Endothelial cell (in vitro differentiated cells): ENCODE measurements at regions not wholly inside any gene's neighbourhood (a gene's known extent, or its start where the extent isn't known, plus 50 kb on each side); places are given as distances from the start of the nearest gene placed in this dataset.

Experiments
- DNase-seq: peaks from one replicate; pipeline ENCODE4 v3.0.0; 2021; ENCODE audit warnings: low spot score
- H3K27ac Mint-ChIP-seq: one replicate; pipeline ENCODE4 v1.8.0; 2021; ENCODE audit warnings: mixed read lengths, inconsistent platforms; ENCODE audit not compliant: unreplicated experiment
- H3K27me3 Mint-ChIP-seq: one replicate; pipeline ENCODE4 v1.8.0; 2021; ENCODE audit warnings: mild to moderate bottlenecking, moderate library complexity, mixed read lengths, inconsistent platforms; ENCODE audit not compliant: unreplicated experiment
- H3K36me3 Mint-ChIP-seq: one replicate; pipeline ENCODE4 v1.8.0; 2021; ENCODE audit warnings: mild to moderate bottlenecking, low read depth, mixed read lengths, inconsistent platforms; ENCODE audit not compliant: unreplicated experiment
- H3K4me1 Mint-ChIP-seq: one replicate; pipeline ENCODE4 v1.8.0; 2021; ENCODE audit warnings: mild to moderate bottlenecking, mixed read lengths, inconsistent platforms; ENCODE audit not compliant: unreplicated experiment
- H3K4me3 Mint-ChIP-seq: one replicate; pipeline ENCODE4 v1.8.0; 2021; ENCODE audit warnings: mild to moderate bottlenecking, mixed read lengths, inconsistent platforms; ENCODE audit not compliant: unreplicated experiment
- H3K9me3 Mint-ChIP-seq: one replicate; pipeline ENCODE4 v1.8.0; 2021; ENCODE audit warnings: mixed read lengths, inconsistent platforms; ENCODE audit not compliant: unreplicated experiment
- CTCF ChIP-seq: fragments of 200-600 bp; sonication (generic); IDR thresholded peaks from one replicate; pipeline ENCODE4 v1.5.0; 2021; ENCODE audit warnings: antibody characterized with exemption; ENCODE audit not compliant: unreplicated experiment

- no peak for TF ChIP-seq CTCF
- H3K4me1 Mint-ChIP-seq = peaks cover 7% of the 10 kb centered on the region
- no peak for DNase-seq
- no peaks in the 10 kb centered on the region for H3K9me3 Mint-ChIP-seq
- no peaks in the 10 kb centered on the region for H3K36me3 Mint-ChIP-seq
- H3K27ac Mint-ChIP-seq = no peak overlapping the region
- no peak overlapping the region for H3K4me3 Mint-ChIP-seq
- no peaks in the 10 kb centered on the region for H3K27me3 Mint-ChIP-seq
Measured at GRCh38 chr7:13708670-13709069, 280.8 kb downstream of the ETV1 start.

GRCh38 chr7:13713092-13713491 is 276.4 kb downstream of the ETV1 start:
- H3K27me3 Mint-ChIP-seq = no peaks in the 10 kb centered on the region
- H3K4me1 Mint-ChIP-seq = peaks cover 7% of the 10 kb centered on the region
- TF ChIP-seq CTCF = no peak
- DNase-seq = no peak
- no peaks in the 10 kb centered on the region for H3K36me3 Mint-ChIP-seq
- H3K4me3 Mint-ChIP-seq = no peak overlapping the region
- H3K27ac Mint-ChIP-seq = no peak overlapping the region
- H3K9me3 Mint-ChIP-seq = no peaks in the 10 kb centered on the region

- Mint-ChIP-seq H3K36me3 (no peaks in the 10 kb centered on the region), H3K27ac (no peak overlapping the region), H3K27me3 (no peaks in the 10 kb centered on the region), H3K4me3 (no peak overlapping the region), H3K9me3 (no peaks in the 10 kb centered on the region), H3K4me1 (peaks cover 4% of the 10 kb centered on the region)
- DNase-seq = no peak
- TF ChIP-seq CTCF = no peak
Measured at GRCh38 chr7:13715534-13715933, 273.9 kb downstream of the ETV1 start.

- Mint-ChIP-seq H3K27ac (no peak overlapping the region), H3K36me3 (no peaks in the 10 kb centered on the region), H3K27me3 (no peaks in the 10 kb centered on the region), H3K4me3 (no peak overlapping the region), H3K9me3 (no peaks in the 10 kb centered on the region), H3K4me1 (no peaks in the 10 kb centered on the region)
- no peak for DNase-seq
- TF ChIP-seq CTCF = no peak
Measured at GRCh38 chr7:13717031-13717430, 272.4 kb downstream of the ETV1 start.

GRCh38 chr7:13724191-13724976 is 265.1 kb downstream of the ETV1 start:
- Mint-ChIP-seq H3K4me3 (no peak overlapping the region), H3K27ac (no peak overlapping the region), H3K9me3 (no peaks in the 10 kb centered on the region), H3K4me1 (no peaks in the 10 kb centered on the region), H3K36me3 (no peaks in the 10 kb centered on the region), H3K27me3 (no peaks in the 10 kb centered on the region)
- TF ChIP-seq CTCF = no peak
- no peak for DNase-seq
